Lower leg skin (tissue), 4 donors: ENCODE measurements at regions not wholly inside any gene's neighbourhood (a gene's known extent, or its start where the extent isn't known, plus 50 kb on each side); places are given as distances from the start of the nearest gene placed in this dataset.

Experiments
- DNase-seq, 2 donors: peaks; one replicate each; pipeline ENCODE4 v3.0.0-alpha.2; 2019; ENCODE audit warnings: low spot score in 2 of 2
- H3K4me3 ChIP-seq: fragments of 200-600 bp; sonication (generic); 2 replicates; pipeline ENCODE4 v1.5.1; 2017; ENCODE audit warnings: mild to moderate bottlenecking, low read depth; ENCODE audit not compliant: poor library complexity, severe bottlenecking
- POLR2A ChIP-seq, 2 donors: fragments of 450-650 bp; IDR thresholded peaks; one replicate each; pipeline ENCODE4 v1.6.1; 2016 to 2017; ENCODE audit warnings: antibody characterized with exemption in 2 of 2, mild to moderate bottlenecking in 1 of 2, moderate library complexity in 1 of 2
- WGBS, 2 donors: methylation state at CpG; one replicate each; pipeline ENCODE4 v1.1.5; 2018; 5-methylcytosine and 5-hydroxymethylcytosine counted together
- intact Hi-C: fragments of 100-400 bp; cut with DNase I; formaldehyde crosslinking; loops from one replicate; pipeline ENCODE4 v1.15.0; 2023; ENCODE audit warnings: low total_unique reads
- TF ChIP-seq, protein P1 (sequence below), 3 donors: fragments of 450-650 bp; IDR thresholded peaks; one replicate each; pipeline ENCODE4 v1.5.1; 2016; ENCODE audit warnings: antibody characterized with exemption in 3 of 3, mild to moderate bottlenecking in 3 of 3, moderate library complexity in 2 of 3

DNA sequence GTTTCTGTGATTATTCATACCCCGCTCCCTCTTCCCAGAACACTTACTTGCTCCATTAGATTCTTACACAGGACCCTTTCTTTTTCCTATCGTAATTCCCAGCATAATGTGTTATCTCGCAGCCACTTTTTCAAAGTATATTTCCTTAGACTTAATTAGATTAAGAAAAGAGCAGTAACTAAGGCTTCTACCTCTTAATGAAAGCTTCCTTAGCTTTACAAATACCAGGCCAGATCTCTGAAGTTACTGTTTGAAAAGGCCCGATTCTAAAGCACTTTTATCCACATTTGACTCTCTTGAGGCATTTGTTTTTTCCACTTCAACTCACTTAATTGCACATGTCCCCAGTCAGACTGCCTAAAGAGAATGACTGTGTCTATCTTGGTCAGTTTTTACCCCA lies 1264.3 kb upstream of the ADGRL2 start:
- WGBS, 2 donors, result 92 to 95% methylated on average over 4 of the region's 4 CpGs
- no peak for DNase-seq
- H3K4me3 ChIP-seq, result no peak overlapping the region
- intact Hi-C loops, result no loop called here
- no peak for TF ChIP-seq POLR2A (IDR thresholded peaks at IDR 0.05)
- TF ChIP-seq, protein P1, sequence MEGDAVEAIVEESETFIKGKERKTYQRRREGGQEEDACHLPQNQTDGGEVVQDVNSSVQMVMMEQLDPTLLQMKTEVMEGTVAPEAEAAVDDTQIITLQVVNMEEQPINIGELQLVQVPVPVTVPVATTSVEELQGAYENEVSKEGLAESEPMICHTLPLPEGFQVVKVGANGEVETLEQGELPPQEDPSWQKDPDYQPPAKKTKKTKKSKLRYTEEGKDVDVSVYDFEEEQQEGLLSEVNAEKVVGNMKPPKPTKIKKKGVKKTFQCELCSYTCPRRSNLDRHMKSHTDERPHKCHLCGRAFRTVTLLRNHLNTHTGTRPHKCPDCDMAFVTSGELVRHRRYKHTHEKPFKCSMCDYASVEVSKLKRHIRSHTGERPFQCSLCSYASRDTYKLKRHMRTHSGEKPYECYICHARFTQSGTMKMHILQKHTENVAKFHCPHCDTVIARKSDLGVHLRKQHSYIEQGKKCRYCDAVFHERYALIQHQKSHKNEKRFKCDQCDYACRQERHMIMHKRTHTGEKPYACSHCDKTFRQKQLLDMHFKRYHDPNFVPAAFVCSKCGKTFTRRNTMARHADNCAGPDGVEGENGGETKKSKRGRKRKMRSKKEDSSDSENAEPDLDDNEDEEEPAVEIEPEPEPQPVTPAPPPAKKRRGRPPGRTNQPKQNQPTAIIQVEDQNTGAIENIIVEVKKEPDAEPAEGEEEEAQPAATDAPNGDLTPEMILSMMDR (IDR thresholded peaks at IDR 0.05), result no peak

GRCh38 chr1:80535466-80535865 lies 1265.3 kb upstream of the ADGRL2 start:
- no peak overlapping the region for H3K4me3 ChIP-seq
- 83 to 85% methylated on average over 2 of the region's 2 CpGs for WGBS, 2 donors
- intact Hi-C loops, result no loop called here
- TF ChIP-seq POLR2A (IDR thresholded peaks at IDR 0.05), result no peak
- TF ChIP-seq, protein P1 (IDR thresholded peaks at IDR 0.05), result no peak
- DNase-seq, result no peak

GRCh38 chr1:80534606-80535360 lies 1266.0 kb upstream of the ADGRL2 start:
- intact Hi-C loops, result no loop called here
- 66 to 68% methylated on average over 2 of the region's 2 CpGs for whole genome bisulfite sequencing, 2 donors
- H3K4me3 ChIP-seq, result no peak overlapping the region
- no peak for DNase-seq
- TF ChIP-seq, protein P1 (IDR thresholded peaks at IDR 0.05), result no peak
- no peak for TF ChIP-seq POLR2A (IDR thresholded peaks at IDR 0.05)

DNA sequence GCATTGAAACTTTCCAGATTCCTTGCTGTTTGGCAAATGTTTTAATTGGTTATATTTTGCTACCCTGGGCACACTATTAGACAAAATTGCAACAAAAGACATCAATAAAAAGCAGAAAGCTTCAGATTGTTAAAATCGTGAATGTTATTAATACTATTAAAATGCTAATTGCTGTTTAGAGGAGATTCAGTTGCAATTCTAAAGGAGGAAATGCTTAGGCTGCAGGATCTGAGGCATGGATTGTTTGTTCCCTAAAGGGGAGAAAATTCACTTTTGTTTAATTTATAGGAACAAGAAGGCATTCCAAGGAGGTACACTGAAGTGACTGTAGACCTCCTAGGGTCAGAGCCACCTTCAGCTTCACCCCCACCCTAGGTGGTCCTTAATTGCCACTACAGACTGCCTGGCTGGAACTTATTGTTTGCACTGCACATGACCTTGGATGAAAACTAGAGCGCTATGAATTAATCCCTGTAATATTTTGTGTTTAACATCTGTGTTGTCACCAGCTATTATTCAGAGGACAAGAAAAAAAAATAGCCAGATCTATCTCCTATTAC lies 1266.9 kb upstream of the ADGRL2 start:
- DNase-seq, result no peak
- H3K4me3 ChIP-seq, result no peak overlapping the region
- TF ChIP-seq POLR2A (IDR thresholded peaks at IDR 0.05), result no peak
- TF ChIP-seq, protein P1 (IDR thresholded peaks at IDR 0.05), result no peak
- intact Hi-C loops, result no loop called here
- 19 to 28% methylated on average over 2 of the region's 2 CpGs for WGBS, 2 donors

- DNase-seq, result no peak
- no peak for TF ChIP-seq POLR2A (IDR thresholded peaks at IDR 0.05)
- TF ChIP-seq, protein P1 (IDR thresholded peaks at IDR 0.05), result no peak
- intact Hi-C loops, result no loop called here
- no peak overlapping the region for H3K4me3 ChIP-seq
- WGBS, 2 donors, result 72 to 75% methylated on average over 2 of the region's 2 CpGs
Observed at GRCh38 chr1:80533093-80533492, 1267.6 kb upstream of the ADGRL2 start.
